Daoy (cell line): ENCODE measurements at regions not wholly inside any gene's neighbourhood (a gene's known extent, or its start where the extent isn't known, plus 50 kb on each side); places are given as distances from the start of the nearest gene placed in this dataset.
"Not testable (repeated sequence)": the region's sequence is repeated elsewhere in the genome, so short reads cannot be mapped to it uniquely, and the experiment has no call there.

ENCODE experiments used
- DNase-seq: peaks from one replicate; pipeline ENCODE4 v3.0.0-alpha.2; 2015; ENCODE audit warnings: low read depth

DNA sequence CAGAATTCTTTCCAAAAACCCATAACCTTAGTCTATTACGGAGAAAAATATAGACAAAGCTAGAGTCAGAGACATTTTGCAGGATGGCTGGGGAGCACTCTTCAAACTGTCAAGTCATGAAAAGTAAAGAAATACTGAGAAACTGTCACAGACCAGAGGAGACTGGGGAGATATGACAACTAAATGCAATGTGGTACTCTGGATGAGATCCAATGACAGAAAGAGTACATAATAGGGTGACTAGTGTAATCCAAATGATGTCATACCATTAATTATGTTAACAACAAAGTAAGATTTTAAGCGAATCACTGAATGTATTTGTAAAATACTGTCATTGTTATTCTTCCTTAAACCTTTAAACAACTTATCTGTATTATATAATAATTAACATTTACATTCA lies 393.8 kb downstream of the LIG4 start:
- no peak for DNase-seq

DNA sequence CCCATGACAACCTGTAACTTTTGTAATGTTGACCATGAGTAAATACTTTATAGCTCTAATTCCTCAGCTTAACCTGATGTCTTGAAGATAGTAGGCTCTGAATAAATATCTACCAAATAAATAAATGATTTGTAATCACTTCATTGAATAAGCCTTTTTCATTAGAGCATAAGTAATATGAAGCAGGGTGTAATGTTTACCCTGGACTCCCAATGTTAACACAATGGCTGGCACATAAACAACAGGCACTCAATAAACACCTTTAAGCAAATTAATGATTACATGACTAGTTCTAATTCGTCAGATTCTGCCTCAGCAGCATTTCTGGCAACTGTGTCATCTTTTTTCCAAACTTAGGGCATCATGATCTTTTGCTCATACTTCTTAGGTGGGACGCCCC lies 396.3 kb downstream of the LIG4 start:
- no peak for DNase-seq

DNA sequence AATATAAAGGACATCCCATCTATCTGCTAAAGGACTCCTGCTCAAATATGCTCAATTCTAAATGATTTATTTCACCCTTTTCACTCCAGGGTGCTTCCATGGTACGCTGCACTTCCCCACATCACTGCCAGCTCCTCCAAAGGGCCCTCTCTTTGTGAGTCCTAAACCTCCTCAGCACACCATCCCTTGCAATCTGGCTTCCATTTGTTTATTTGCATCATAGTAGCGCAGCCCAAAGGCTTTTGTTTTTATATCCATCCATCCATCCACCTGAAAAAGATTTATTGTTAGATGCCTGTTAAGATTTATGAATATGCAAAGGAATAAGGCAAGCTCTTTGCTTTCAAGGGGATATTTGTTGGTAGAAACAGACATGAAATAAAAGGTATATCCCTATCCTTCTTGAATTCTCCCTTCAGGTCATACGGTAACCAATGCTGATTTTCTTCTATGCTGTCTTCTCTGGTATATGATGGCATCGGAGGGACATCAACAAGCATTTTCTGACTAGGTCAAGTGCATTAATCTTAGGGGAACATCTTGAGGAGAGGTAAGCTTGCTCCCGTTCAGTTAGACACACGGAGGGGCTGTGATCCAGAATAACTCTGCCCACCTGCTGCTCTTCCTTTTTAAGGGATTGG lies 397.6 kb downstream of the LIG4 start:
- DNase-seq: no peak

DNA sequence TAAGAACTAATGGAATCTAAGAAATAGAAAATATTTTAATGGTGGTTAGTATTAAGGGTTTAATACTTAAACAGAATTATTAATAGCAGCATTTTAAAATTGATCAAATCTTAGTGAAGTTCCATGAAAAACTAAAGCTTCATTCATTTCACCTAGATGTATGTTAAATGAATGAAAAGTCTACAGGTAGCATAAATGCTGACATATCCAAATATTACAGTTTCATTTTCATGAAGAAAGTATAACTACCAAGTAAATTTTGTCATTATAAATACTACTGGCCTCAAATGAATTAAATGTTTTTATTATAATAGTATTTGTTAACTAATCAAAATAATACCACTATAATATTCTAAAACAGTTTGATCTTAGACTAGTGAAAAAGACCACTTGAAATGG lies 403.3 kb downstream of the LIG4 start:
- DNase-seq: no peak

DNA sequence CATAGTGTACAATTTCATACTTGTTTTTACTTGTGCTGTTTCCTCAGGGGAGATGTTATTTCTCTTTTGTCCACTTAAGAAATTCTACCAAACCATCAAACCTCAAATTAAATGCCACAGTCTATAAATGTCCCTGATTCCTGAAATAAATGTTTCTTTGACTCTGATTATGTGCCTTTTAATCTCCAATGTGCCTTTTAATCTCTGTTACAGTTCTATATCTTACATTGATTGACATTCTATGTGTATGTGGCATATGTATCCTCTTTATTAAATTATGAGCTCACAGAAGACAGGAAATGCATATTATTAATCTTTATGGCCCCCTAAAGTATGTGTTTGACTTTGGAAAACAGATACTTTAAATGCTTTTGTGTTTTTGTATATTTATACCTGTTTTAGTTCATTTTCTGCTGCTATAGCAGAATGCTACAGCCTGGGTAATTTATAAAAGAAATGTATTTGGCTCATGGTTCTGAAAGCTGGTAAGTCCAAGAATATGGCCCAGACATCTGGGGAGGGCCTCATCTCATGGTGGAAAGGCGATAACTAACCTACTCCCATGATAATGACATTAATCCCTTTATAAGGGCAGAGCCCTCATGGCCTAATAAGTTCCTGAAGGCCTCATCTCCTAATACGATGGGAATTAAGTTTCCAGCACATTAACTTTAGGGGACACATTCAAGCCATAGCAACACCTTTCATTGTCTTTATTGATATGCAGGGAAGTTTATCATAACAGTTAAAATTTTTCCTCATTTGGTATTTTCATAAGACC lies 403.9 kb downstream of the LIG4 start:
- no peak for DNase-seq

DNA sequence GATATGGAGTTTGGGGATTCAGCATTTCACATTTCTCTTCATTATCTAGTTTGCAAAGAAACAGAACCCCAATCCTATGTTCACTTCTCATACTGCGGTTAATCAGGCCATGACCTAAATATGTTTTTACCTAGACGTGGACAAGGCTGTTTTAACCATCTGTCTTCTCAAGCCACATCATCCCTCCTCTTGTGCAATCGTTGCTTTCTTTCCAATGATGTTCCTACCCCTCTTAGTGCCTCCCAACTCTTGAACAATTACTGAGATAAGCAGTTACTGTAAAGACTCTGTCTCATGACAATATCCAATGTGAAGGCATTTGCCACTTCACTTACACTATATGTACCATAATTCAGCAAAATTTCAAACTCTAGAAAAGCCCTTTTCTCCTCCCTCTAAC lies 406.2 kb downstream of the LIG4 start:
- DNase-seq: no peak

DNA sequence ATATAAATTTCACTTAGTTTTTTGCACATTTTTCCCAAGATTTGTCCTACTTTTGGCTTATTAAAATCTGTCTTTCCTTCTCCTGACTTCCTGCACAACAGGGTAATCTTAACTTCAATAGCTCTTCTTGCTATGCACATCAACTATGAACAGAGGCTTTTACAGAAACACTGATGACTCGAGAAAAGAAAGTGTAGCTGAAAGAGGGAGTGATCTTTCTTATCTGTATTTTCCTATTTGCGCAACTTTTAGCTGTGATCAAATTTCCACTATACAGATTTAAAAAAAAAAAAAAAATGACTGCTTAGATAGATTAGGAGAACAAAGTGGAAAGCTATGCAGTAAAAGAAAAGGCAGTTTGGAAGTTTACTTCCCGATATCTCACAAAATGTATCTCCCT lies 406.9 kb downstream of the LIG4 start:
- DNase-seq: no peak

DNA sequence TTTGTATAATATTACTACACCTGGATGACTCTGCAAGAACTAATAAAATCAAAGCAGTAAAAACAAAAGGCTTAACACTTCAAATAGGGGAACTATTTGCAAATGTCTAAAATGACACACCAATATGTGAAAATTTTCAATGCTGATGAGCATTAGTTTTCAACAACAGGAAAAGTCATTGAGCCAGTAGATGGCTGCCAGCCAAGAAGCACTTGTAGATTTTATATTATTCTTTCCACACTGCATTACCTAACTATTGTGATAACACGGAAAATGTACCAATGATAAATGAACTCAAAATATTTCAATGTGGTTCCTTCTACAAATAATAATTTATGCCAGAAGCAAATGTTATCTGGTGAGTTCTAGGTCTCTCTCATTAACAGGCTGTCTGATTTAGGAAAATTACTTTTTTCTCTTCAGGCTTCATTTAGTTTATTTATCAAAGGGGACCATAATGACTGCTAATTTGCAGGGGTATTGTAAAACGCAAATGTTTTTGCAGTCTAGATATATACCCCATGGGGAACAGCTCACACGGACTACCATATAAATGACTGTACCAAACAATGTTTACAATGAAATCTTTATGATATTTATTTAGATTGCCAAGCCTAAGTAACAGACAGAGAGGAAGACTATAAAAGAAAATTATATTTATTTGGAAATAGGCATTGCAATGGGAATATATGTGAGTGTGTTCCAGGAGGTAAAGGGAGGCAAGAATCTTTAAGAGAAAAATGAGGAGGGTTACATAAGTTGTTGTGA lies 407.8 kb downstream of the LIG4 start:
- peak; percentile 11 for DNase-seq

DNA sequence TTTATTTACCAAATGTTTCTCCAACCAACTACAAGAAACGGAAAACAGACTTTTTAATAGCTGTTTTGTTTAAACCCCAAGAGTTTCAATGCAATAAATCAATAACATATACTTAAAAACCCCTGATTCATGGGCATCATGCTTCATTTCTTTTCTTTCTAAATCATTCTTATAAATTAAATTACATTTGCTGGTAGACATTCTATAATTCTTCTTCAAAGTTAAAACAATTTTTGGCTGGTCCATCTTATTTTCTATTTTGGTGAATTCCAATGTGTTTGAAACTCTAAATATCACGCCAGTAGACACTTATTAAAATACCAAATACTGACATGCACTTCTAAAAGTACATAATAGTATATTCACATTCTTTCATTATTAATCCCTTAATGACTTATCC lies 408.6 kb downstream of the LIG4 start:
- DNase-seq: no peak

DNA sequence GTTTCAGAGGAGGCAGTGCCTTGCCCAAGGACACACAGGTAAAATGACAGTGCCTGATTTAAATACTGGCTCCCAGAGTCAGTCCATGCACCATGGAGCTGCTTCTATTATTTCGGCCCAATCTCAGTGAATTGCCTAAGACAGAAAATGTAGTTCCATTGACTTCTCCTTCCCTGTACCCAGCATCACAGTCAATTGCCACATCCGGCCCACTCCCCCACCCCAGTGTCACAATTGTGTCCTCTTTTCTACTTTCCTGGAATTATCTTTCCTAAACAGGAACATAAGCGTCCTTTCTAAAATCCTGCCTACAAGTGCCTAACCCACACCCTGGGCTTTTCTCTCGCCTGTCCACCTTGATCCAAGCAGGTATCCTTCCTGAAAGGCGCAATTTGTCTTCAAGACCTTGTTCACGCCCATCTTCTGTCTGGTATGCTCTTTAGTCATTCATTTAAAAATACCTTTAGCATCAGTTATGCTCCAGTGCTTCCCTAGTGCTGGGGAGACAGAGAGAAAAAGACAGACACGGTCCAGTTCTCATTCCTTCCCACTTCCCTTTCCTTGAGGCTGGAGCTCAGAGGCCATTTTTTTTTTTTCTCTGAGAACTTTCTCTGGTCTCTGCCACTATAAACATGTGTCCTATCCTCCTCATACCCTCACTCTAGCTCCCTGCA lies 411.4 kb downstream of the LIG4 start:
- DNase-seq: no peak

DNA sequence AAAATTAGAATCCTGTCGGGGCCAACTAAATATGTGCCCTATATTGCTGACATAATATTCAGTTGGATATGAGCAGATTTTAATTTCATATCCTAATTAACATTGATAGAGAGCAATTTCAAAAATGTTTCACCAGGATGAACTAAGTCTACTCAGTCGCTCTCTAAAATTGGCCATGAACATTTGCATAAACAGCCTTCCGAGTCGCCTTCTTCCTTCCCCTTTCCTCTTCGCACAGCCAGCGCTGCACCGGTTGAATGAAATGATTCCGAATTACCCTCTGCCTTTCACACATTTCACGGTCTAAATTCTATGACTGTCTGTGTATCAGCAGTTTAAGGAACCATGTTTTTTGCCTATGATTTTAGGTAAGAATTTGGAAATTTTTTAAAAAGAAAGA lies 413.7 kb downstream of the LIG4 start:
- no peak for DNase-seq

DNA sequence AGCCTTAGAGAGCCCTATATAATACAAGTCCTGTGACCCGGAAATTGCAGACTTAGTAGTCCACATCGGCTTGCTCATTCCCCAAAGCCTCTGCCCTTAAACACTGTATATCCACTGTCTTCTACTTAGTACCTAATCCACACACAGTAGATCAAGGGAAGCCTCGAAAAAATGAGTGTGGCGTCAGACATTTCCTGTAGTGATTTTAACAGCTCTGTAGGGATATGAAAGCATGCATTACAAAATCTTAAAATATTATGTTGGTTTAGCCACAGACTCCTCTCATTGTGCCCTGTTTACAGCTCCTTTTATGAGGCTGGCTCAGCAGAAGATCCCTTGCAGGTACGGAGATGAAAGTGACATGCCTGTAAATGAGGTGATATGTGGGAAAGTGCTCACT lies 416.3 kb downstream of the LIG4 start:
- DNase-seq: peak; percentile 3

DNA sequence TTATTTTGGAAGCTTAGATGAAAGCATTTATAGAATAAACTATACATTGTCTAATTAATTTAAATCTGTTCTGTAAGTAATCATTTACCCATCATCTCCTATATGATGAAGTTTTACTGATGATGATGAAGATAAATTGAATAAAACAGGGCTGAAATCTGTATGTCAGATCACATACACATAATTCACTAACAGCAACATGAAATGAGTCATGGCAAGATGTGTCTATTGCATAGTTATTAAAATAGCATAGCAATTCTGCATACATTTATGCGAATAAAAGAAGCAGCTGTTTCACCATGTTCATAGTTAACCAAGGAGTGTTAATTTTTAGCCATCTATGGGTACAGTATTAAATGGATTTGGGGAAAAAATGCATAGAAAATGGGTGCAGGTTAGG lies 424.9 kb downstream of the LIG4 start:
- no peak for DNase-seq

DNA sequence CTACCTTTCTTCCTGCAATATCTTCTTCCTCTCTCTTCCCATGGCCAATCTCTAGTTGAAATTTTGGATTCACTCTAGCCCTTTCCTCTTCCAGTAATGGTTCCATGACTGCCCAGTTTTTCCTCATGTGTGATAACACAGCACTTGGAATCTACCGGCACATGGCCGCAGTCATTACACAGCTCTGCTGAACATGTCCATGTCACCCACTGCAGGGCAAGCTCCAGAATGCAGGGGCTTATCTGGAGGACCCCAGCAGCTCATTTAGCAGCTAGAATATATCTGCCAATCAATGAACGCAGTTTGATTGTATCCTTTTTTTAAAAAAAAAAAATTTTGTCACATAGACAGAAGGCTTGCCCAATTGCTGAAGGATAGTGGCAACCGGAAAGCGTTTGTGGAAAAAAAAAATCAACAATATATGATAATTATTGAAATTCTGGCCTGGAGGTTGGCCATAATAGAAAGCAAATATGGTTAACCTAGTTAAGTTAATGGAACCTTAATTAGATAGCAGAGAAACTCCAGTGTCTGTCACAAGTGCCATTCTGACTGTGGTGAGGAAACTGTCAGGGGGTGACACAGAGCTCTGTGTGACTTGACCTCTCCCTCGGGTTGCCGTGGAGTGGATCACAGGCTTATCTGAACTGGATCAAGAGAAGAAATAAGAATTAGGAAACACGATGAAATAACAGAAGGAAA lies 426.7 kb downstream of the LIG4 start:
- DNase-seq: no peak

DNA sequence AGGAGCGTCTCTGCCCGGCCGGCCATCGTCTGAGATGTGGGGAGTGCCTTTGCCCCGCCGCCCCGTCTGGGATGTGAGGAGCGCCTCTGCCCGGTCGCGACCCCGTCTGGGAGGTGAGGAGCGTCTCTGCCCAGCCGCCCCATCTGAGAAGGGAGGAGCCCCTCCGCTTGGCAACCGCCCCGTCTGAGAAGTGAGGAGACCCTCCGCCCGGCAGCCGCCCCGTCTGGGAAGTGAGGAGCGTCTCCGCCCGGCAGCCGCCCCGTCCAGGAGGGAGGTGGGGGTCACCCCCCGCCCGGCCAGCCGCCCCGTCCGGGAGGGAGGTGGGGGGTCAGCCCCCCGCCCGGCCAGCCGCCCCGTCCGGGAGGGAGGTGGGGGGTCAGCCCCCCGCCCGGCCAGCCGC lies 432.7 kb downstream of the LIG4 start:
- DNase-seq: not testable (repeated sequence)

DNA sequence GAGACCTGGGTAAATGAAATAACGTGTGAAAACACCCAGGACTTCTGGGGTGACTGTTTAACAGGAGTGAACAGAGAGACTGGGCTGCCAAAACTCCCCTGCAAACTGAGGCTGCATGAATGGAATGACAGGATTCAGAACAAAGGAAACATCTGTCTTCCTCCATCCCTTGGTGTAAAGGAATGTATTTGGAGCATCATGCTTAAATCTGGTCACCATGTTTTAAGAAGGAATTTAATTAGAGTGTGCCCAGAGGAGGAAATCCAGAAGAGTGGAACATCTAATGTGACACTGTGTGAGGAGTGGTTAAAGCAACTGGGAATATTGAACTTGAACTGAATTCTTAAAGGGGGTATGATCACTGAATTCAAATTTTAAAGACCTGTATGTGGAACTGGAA lies 437.2 kb downstream of the LIG4 start:
- no peak for DNase-seq

DNA sequence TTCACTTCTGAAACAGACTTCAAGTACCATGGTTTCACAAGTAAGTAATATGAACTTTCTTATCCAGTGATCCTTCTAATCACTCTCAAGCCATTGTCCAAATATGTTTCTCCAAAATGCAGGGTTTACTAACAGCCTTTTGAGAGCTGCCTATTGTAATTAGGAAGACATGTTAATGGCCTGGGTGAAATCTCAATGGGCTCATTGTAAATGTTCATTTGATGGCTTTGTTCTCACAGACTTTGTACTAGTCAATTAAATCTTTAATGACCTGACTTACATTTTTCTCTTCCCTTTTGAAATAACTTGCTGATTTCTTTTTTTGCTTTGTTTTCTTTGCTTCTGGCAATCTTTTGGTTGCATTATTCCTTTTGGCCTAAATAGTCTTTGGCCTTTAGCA lies 444.8 kb downstream of the LIG4 start:
- DNase-seq: no peak

DNA sequence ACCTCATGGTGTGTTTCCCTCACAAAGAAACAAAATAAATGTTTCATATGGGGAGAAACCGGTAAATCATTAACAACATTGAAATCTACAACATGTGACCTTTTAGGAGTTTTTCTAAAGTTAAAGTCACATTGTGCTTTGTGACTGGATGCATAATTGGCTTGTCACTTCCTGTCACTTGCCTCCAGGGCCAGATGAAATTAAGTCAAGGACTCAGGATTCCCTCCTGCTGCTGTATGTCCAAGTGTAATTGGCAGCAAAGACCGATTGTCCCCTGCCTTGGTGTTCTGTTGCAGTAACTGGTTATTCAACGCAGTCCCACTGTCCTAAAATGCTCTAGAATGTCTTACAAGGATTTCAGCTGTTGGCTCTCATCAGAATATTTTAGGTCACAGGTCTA lies 448.2 kb downstream of the LIG4 start:
- DNase-seq: peak; percentile 15

DNA sequence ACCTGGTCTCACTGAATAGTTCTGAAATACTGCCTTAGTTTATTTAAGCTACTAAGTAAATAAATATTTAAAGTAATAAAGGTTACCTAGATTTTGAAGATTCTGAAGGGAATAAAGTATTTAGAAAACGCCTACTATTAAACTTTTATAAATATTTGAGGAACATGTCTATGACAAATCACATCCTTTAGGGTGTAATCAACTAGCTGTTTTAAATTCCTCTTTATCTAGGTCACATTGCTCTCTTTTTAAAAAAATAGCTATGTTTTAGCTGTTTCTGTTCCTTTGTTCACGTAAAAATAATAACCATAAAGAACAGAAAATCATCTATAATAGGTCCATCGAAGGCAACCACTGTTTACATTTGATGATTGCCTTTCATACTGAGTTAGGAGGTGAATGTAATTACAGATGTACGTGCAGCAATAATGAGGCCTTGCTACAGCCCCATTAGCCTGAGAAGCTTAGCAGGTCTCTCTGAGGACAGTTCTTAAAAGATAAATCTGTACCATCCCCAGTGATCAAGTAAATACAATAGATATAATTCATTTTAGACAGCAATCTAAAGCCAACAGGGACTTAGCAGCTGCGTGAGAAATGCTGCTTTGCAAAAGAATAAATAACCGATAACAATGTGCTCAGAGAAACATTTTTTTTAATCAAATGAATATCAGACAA lies 449.5 kb downstream of the LIG4 start:
- no peak for DNase-seq

DNA sequence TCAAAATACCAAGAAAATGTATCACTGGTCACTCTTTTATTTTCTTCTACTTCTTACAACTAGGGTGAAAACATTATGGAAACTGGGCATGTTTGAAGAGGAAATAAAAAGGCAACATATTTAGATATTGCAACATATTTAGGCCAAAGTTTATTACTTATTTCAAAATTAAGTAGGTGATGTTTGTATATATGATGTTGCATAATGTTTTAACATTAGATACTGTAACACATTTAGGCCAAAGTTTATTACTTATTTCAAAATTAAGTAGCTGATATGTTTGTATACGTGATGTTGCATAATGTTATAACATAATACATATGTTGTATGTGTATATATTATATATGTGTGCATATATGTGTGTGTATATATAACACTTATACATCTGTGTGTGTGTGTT lies 451.3 kb downstream of the LIG4 start:
- DNase-seq: no peak

DNA sequence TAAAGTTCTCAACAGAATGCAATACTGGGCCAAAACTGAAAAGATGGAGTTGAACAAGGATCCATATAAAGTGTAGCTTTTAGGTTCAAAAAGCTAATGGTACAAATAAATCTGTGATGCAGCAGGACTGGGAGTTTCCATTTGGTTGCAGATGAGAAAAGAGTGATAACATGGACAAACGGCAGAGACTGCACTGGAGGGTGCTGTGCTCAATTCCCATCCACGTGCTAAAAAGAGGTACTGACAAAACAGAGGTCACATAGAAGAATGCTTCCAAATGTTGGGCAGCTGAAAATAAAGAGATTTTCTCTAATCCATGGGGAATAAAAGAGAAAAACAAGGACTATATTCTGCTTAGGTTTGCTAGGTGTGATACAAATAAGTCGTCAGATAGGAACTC lies 461.6 kb downstream of the LIG4 start:
- no peak for DNase-seq
